CD4-positive, alpha-beta T cell treated with Interleukin-15 for 4 hours (primary cell): ENCODE measurements at regions not wholly inside any gene's neighbourhood (a gene's known extent, or its start where the extent isn't known, plus 50 kb on each side); places are given as distances from the start of the nearest gene placed in this dataset.

Experiments
- DNase-seq: peaks from one replicate; pipeline ENCODE4 v3.0.0-alpha.2; 2020; ENCODE audit warnings: low spot score

DNA sequence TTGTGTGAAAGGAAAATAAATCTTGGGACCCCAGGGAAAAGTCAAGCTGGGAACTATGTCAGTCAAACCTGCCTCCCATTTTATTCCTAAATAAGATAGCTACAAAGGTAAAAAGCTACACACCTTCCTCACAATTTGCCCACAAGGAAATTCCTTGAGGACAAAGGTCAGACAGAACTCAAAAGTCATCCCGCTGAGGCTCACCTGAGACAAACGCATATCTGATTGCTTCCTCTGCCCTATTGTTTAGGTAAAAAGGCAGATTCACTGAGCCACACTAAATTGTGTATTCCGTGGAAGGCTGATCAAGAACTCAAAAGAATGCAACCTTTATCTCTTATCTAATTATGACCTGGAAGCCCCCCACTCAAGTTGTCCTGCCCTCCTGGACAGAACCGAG, 58.7 kb upstream of the MAML3 start:
- no peak for DNase-seq

- DNase-seq = no peak
Measured at GRCh38 chr4:140212194-140212593, 58.2 kb upstream of the MAML3 start.

- DNase-seq = no peak
Measured at GRCh38 chr4:140211693-140212092, 57.7 kb upstream of the MAML3 start.

DNA sequence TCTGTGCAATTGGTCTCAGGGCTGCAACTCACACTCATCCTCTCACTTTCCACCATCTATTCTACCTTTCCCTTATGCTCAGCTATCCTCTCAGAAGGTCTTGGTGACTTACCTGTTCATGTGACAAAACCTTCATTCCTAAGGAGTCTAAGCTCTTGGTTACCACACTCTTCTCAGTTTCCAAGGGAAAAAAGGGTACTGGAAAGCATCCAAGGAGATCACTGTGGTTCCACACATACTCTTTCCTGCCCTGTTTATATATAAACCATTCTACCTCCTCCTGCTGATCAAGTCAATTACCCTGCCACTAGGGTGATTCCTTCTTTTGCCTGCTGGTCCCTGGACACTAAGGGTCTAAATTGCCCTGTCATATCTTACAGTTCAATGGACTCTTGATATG, 57.2 kb upstream of the MAML3 start:
- DNase-seq = no peak

GRCh38 chr4:140208921-140209320, 54.9 kb upstream of the MAML3 start:
- DNase-seq = no peak
